Bronchial epithelial cell (primary cell): ENCODE measurements at regions not wholly inside any gene's neighbourhood (a gene's known extent, or its start where the extent isn't known, plus 50 kb on each side); places are given as distances from the start of the nearest gene placed in this dataset.

ENCODE experiments used
- DNase-seq: peaks from one replicate; pipeline ENCODE4 v3.0.0-alpha.2; 2010; ENCODE audit warnings: low read depth
- FAIRE-seq: peaks from 2 replicates; lab custom pipeline; 2011; peaks lifted over from hg19 to GRCh38; lab: Jason Lieb, UNC
- H3K27me3 ChIP-seq: 2 replicates; pipeline ENCODE4 v1.5.1; 2011; ENCODE audit warnings: low read length; ENCODE audit not compliant: control insufficient read depth, insufficient read depth
- H3K36me3 ChIP-seq: 2 replicates; pipeline ENCODE4 v1.5.1; 2011; ENCODE audit warnings: low read length; ENCODE audit not compliant: control insufficient read depth, insufficient read depth
- H3K4me3 ChIP-seq: 2 replicates; pipeline ENCODE4 v1.5.1; 2011; ENCODE audit warnings: mild to moderate bottlenecking, low read depth, low read length, control low read depth
- CTCF ChIP-seq: IDR thresholded peaks from 2 replicates; pipeline ENCODE4 v1.5.1; 2011; ENCODE audit warnings: mild to moderate bottlenecking, moderate library complexity, low read length, control low read depth, inconsistent platforms; ENCODE audit not compliant: insufficient read depth, severe bottlenecking

- no peak overlapping the region for H3K4me3 ChIP-seq
- DNase-seq (peak; percentile 20), FAIRE-seq (no peak)
These were observed 124.8 kb upstream of the CXCR4 start for GRCh38 chr2:136242687-136243277.

GRCh38 chr2:136242100-136242499 is 124.2 kb upstream of the CXCR4 start:
- DNase-seq = no peak
- no peaks in the 10 kb centered on the region for H3K27me3 ChIP-seq
- no peak overlapping the region for H3K4me3 ChIP-seq
- no peaks in the 10 kb centered on the region for H3K36me3 ChIP-seq
- no peak for FAIRE-seq
- no peak for TF ChIP-seq CTCF

More at GRCh38 chr2:136242687-136243277, 124.8 kb upstream of the CXCR4 start:
- no peaks in the 10 kb centered on the region for H3K36me3 ChIP-seq
- TF ChIP-seq CTCF = no peak
- no peaks in the 10 kb centered on the region for H3K27me3 ChIP-seq

GRCh38 chr2:136239079-136239685 is 121.2 kb upstream of the CXCR4 start:
- TF ChIP-seq CTCF = no peak
- no peak overlapping the region for H3K4me3 ChIP-seq
- H3K36me3 ChIP-seq = no peaks in the 10 kb centered on the region
- FAIRE-seq (no peak), DNase-seq (no peak)
- no peaks in the 10 kb centered on the region for H3K27me3 ChIP-seq

- FAIRE-seq (no peak), DNase-seq (peak; percentile 87)
- Histone ChIP-seq H3K36me3 (no peaks in the 10 kb centered on the region), H3K4me3 (no peak overlapping the region), H3K27me3 (no peaks in the 10 kb centered on the region)
- TF ChIP-seq CTCF = no peak
These were observed 120.5 kb upstream of the CXCR4 start for GRCh38 chr2:136238286-136239078.

- DNase-seq = peak; percentile 94
- no peak for TF ChIP-seq CTCF
These were observed 118.1 kb upstream of the CXCR4 start for GRCh38 chr2:136236019-136236418.

More at GRCh38 chr2:136236019-136236418, 118.1 kb upstream of the CXCR4 start:
- Histone ChIP-seq H3K36me3 (no peaks in the 10 kb centered on the region), H3K4me3 (no peak overlapping the region), H3K27me3 (no peaks in the 10 kb centered on the region)
- FAIRE-seq = peak; percentile 79
